Esophagus squamous epithelium (tissue), 4 donors: ENCODE measurements at regions not wholly inside any gene's neighbourhood (a gene's known extent, or its start where the extent isn't known, plus 50 kb on each side); places are given as distances from the start of the nearest gene placed in this dataset.

Experiments
- POLR2A ChIP-seq, 4 donors: fragments of 450-650 bp; IDR thresholded peaks; one replicate each; pipeline ENCODE4 v1.6.1; 2017; ENCODE audit warnings: antibody characterized with exemption in 4 of 4, mild to moderate bottlenecking in 4 of 4, moderate library complexity in 3 of 4
- TF ChIP-seq, protein P1 (sequence below), 6 experiments: fragments of 450-650 bp in 4 of 6; fragments of 200-600 bp in 2 of 6; sonication (generic) in 2 of 6; IDR thresholded peaks; one replicate each; pipeline ENCODE4 v1.5.1; 2016 to 2019; ENCODE audit warnings: antibody characterized with exemption in 6 of 6, mild to moderate bottlenecking in 4 of 6, moderate library complexity in 4 of 6

DNA sequence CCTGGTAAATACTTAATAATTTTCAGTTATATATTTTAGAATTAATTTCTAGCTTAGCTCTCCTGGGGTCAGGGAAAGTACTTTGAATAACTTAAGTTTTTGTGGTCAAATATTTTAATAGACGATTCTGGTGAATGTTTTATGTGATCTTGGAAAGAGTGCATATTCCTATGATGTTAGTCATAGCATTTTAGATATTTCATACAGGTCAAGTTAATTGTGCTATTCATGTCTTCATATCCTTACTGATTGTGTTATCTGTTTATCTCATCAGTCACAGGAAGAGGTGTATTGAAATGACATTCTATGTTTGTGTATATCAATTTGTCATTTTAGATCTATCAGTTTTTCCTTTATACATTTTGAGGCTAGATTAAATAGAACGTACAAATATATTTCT, 576.2 kb downstream of the CPS1 start:
- TF ChIP-seq POLR2A (IDR thresholded peaks at IDR 0.05) = no peak
- TF ChIP-seq, protein P1, sequence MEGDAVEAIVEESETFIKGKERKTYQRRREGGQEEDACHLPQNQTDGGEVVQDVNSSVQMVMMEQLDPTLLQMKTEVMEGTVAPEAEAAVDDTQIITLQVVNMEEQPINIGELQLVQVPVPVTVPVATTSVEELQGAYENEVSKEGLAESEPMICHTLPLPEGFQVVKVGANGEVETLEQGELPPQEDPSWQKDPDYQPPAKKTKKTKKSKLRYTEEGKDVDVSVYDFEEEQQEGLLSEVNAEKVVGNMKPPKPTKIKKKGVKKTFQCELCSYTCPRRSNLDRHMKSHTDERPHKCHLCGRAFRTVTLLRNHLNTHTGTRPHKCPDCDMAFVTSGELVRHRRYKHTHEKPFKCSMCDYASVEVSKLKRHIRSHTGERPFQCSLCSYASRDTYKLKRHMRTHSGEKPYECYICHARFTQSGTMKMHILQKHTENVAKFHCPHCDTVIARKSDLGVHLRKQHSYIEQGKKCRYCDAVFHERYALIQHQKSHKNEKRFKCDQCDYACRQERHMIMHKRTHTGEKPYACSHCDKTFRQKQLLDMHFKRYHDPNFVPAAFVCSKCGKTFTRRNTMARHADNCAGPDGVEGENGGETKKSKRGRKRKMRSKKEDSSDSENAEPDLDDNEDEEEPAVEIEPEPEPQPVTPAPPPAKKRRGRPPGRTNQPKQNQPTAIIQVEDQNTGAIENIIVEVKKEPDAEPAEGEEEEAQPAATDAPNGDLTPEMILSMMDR (IDR thresholded peaks at IDR 0.05) = no peak
